ENCODE measurements at regions not wholly inside any gene's neighbourhood (a gene's known extent, or its start where the extent isn't known, plus 50 kb on each side); places are given as distances from the start of the nearest gene placed in this dataset.

DNA sequence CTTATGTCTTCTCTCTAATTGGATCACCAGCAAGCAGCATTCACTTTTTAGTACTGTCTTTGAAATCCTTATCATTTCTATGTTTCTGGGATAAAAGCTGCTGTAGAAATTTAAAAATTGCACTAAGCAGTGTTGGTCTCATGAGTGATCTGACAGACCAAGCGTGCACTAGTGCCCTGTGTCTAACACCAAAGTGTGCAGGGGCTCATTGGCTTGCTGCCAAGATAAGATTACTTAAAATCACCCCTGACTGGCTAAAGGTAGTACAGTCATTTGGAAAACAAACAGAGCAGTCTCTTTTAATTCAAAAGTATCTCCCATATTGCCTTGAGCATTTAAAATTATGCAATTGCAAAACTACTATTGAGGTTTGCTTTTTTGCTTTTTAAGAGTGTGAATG, 304.6 kb downstream of the ARAP2 start:
- Histone ChIP-seq H3K4me1 (no peaks in the 10 kb centered on the region), H3K27ac (no peak overlapping the region), H3K27me3 (no peaks in the 10 kb centered on the region), H3K9me3 (no peaks in the 10 kb centered on the region), H3K4me3 (no peak overlapping the region), H3K36me3 (no peaks in the 10 kb centered on the region)
- WGBS, 5 donors, result 23 to 55% (median 30%) methylated on average over 1 of the region's 1 CpG
- intact Hi-C loops (cut with DNase I; ENCODE audit: low total_unique reads), result no loop called here
- no peak for TF ChIP-seq POLR2A (IDR thresholded peaks at IDR 0.05)
- TF ChIP-seq, protein P1, sequence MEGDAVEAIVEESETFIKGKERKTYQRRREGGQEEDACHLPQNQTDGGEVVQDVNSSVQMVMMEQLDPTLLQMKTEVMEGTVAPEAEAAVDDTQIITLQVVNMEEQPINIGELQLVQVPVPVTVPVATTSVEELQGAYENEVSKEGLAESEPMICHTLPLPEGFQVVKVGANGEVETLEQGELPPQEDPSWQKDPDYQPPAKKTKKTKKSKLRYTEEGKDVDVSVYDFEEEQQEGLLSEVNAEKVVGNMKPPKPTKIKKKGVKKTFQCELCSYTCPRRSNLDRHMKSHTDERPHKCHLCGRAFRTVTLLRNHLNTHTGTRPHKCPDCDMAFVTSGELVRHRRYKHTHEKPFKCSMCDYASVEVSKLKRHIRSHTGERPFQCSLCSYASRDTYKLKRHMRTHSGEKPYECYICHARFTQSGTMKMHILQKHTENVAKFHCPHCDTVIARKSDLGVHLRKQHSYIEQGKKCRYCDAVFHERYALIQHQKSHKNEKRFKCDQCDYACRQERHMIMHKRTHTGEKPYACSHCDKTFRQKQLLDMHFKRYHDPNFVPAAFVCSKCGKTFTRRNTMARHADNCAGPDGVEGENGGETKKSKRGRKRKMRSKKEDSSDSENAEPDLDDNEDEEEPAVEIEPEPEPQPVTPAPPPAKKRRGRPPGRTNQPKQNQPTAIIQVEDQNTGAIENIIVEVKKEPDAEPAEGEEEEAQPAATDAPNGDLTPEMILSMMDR (IDR thresholded peaks at IDR 0.05), result no peak
- TF ChIP-seq POLR2AphosphoS5 (IDR thresholded peaks at IDR 0.05), result no peak
- TF ChIP-seq EP300 (IDR thresholded peaks at IDR 0.05), result no peak
- DNase-seq, result peak in 1 of 2 donors; percentile 2

GRCh38 chr4:35942092-35942491, 302.2 kb downstream of the ARAP2 start:
- Histone ChIP-seq H3K27me3 (no peaks in the 10 kb centered on the region), H3K4me3 (no peak overlapping the region), H3K36me3 (no peaks in the 10 kb centered on the region), H3K4me1 (no peaks in the 10 kb centered on the region), H3K27ac (no peak overlapping the region), H3K9me3 (no peaks in the 10 kb centered on the region)
- DNase-seq, result no peak
- WGBS, 5 donors, result 59 to 73% (median 71%) methylated on average over 2 of the region's 2 CpGs
- intact Hi-C loops (cut with DNase I; ENCODE audit: low total_unique reads), result no loop called here
- TF ChIP-seq POLR2A (IDR thresholded peaks at IDR 0.05) (no peak), POLR2AphosphoS5 (IDR thresholded peaks at IDR 0.05) (no peak), EP300 (IDR thresholded peaks at IDR 0.05) (no peak)
- TF ChIP-seq, protein P1 (IDR thresholded peaks at IDR 0.05), result no peak

- Histone ChIP-seq H3K27ac (no peak overlapping the region), H3K27me3 (no peaks in the 10 kb centered on the region), H3K4me1 (no peaks in the 10 kb centered on the region), H3K9me3 (no peaks in the 10 kb centered on the region), H3K4me3 (no peak overlapping the region), H3K36me3 (no peaks in the 10 kb centered on the region)
- no peak for DNase-seq
- intact Hi-C loops (cut with DNase I; ENCODE audit: low total_unique reads), result no loop called here
- no peak for TF ChIP-seq POLR2A (IDR thresholded peaks at IDR 0.05)
- TF ChIP-seq, protein P1 (IDR thresholded peaks at IDR 0.05), result no peak
- no peak for TF ChIP-seq EP300 (IDR thresholded peaks at IDR 0.05)
- no peak for TF ChIP-seq POLR2AphosphoS5 (IDR thresholded peaks at IDR 0.05)
These were observed 300.7 kb downstream of the ARAP2 start for GRCh38 chr4:35943606-35944005.

DNA sequence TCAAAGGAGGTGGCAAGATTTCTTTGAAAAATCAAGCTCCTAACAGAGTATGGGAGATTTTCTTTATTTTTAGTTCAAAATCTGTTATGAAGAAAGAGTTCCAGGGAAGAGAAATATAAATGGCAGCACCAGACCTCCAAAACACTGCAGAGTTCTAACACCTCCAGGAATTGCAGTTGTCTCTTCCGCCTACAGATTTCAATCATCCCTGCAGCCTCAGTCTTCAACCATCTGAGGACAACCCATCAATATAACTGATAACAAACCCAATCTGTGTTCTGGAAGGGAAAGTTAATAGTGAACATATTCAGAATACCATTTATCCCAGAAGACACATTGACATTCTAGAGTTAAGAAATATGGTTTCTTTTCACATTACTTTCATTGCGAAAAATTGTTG, 296.1 kb downstream of the ARAP2 start:
- intact Hi-C loops (cut with DNase I; ENCODE audit: low total_unique reads), result no loop called here
- no peak overlapping the region for H3K27ac ChIP-seq
- no peak for DNase-seq
- no peaks in the 10 kb centered on the region for H3K36me3 ChIP-seq
- H3K4me3 ChIP-seq, result no peak overlapping the region
- no peaks in the 10 kb centered on the region for H3K27me3 ChIP-seq
- peaks cover 0 to 11% (median 9%) of the 10 kb centered on the region in 4 donors for H3K9me3 ChIP-seq
- WGBS, 5 donors, result 89 to 95% (median 94%) methylated on average over 2 of the region's 2 CpGs
- H3K4me1 ChIP-seq, result no peaks in the 10 kb centered on the region
- TF ChIP-seq POLR2AphosphoS5 (IDR thresholded peaks at IDR 0.05), result no peak
- TF ChIP-seq POLR2A (IDR thresholded peaks at IDR 0.05), result no peak
- TF ChIP-seq, protein P1 (IDR thresholded peaks at IDR 0.05), result no peak
- TF ChIP-seq EP300 (IDR thresholded peaks at IDR 0.05), result no peak

Data from stomach (tissue), 8 donors.